ENCODE measurements at regions not wholly inside any gene's neighbourhood (a gene's known extent, or its start where the extent isn't known, plus 50 kb on each side); places are given as distances from the start of the nearest gene placed in this dataset.

- no peak for DNase-seq (ENCODE audit: low spot score)
- in situ Hi-C loops (cut with HindIII; ENCODE audit: low sequenced_read_pairs) = no loop called here
Observed at GRCh38 chr4:16384576-16384975, 158.3 kb upstream of the TAPT1 start.

- no peak for DNase-seq (ENCODE audit: low spot score)
- in situ Hi-C loops (cut with HindIII; ENCODE audit: low sequenced_read_pairs) = no loop called here
Observed at GRCh38 chr4:16382571-16382970, 156.3 kb upstream of the TAPT1 start.

- in situ Hi-C loops (cut with HindIII; ENCODE audit: low sequenced_read_pairs) = no loop called here
- DNase-seq (ENCODE audit: low spot score) = no peak
Observed at GRCh38 chr4:16377887-16378286, 151.6 kb upstream of the TAPT1 start.

GRCh38 chr4:16365036-16365569 lies 138.8 kb upstream of the TAPT1 start:
- DNase-seq (ENCODE audit: low spot score) = no peak
- in situ Hi-C loops (cut with HindIII; ENCODE audit: low sequenced_read_pairs) = no loop called here

GRCh38 chr4:16360694-16361262 lies 134.5 kb upstream of the TAPT1 start:
- in situ Hi-C loops (cut with HindIII; ENCODE audit: low sequenced_read_pairs) = no loop called here
- DNase-seq (ENCODE audit: low spot score) = no peak

GRCh38 chr4:16353165-16353564 lies 126.9 kb upstream of the TAPT1 start:
- no peak for DNase-seq (ENCODE audit: low spot score)
- in situ Hi-C loops (cut with HindIII; ENCODE audit: low sequenced_read_pairs) = no loop called here

- DNase-seq (ENCODE audit: low spot score) = no peak
- in situ Hi-C loops (cut with HindIII; ENCODE audit: low sequenced_read_pairs) = no loop called here
Observed at GRCh38 chr4:16351161-16351560, 124.9 kb upstream of the TAPT1 start.

- DNase-seq (ENCODE audit: low spot score) = no peak
- in situ Hi-C loops (cut with HindIII; ENCODE audit: low sequenced_read_pairs) = no loop called here
Observed at GRCh38 chr4:16344853-16345252, 118.6 kb upstream of the TAPT1 start.

- DNase-seq (ENCODE audit: low spot score) = no peak
- in situ Hi-C loops (cut with HindIII; ENCODE audit: low sequenced_read_pairs) = no loop called here
Observed at GRCh38 chr4:16337936-16338335, 111.7 kb upstream of the TAPT1 start.

- no peak for DNase-seq (ENCODE audit: low spot score)
- in situ Hi-C loops (cut with HindIII; ENCODE audit: low sequenced_read_pairs) = no loop called here
Observed at GRCh38 chr4:16334601-16335000, 108.3 kb upstream of the TAPT1 start.

- in situ Hi-C loops (cut with HindIII; ENCODE audit: low sequenced_read_pairs) = no loop called here
- no peak for DNase-seq (ENCODE audit: low spot score)
Observed at GRCh38 chr4:16329797-16330134, 103.5 kb upstream of the TAPT1 start.

- in situ Hi-C loops (cut with HindIII; ENCODE audit: low sequenced_read_pairs) = no loop called here
- no peak for DNase-seq (ENCODE audit: low spot score)
Observed at GRCh38 chr4:16329125-16329796, 103.0 kb upstream of the TAPT1 start.

- in situ Hi-C loops (cut with HindIII; ENCODE audit: low sequenced_read_pairs) = no loop called here
- no peak for DNase-seq (ENCODE audit: low spot score)
Observed at GRCh38 chr4:16322183-16322582, 95.9 kb upstream of the TAPT1 start.

GRCh38 chr4:16315456-16315855 lies 89.2 kb upstream of the TAPT1 start:
- DNase-seq (ENCODE audit: low spot score) = no peak
- in situ Hi-C loops (cut with HindIII; ENCODE audit: low sequenced_read_pairs) = no loop called here

GRCh38 chr4:16310606-16311005 lies 84.3 kb upstream of the TAPT1 start:
- in situ Hi-C loops (cut with HindIII; ENCODE audit: low sequenced_read_pairs) = no loop called here
- no peak for DNase-seq (ENCODE audit: low spot score)

GRCh38 chr4:16302648-16303047 lies 76.4 kb upstream of the TAPT1 start:
- in situ Hi-C loops (cut with HindIII; ENCODE audit: low sequenced_read_pairs) = no loop called here
- no peak for DNase-seq (ENCODE audit: low spot score)

- DNase-seq (ENCODE audit: low spot score) = no peak
- in situ Hi-C loops (cut with HindIII; ENCODE audit: low sequenced_read_pairs) = no loop called here
Observed at GRCh38 chr4:16297003-16297402, 70.7 kb upstream of the TAPT1 start.

- no peak for DNase-seq (ENCODE audit: low spot score)
- in situ Hi-C loops (cut with HindIII; ENCODE audit: low sequenced_read_pairs) = no loop called here
Observed at GRCh38 chr4:16294455-16294854, 68.2 kb upstream of the TAPT1 start.

GRCh38 chr4:16293210-16293838 lies 67.1 kb upstream of the TAPT1 start:
- in situ Hi-C loops (cut with HindIII; ENCODE audit: low sequenced_read_pairs) = no loop called here
- no peak for DNase-seq (ENCODE audit: low spot score)

- in situ Hi-C loops (cut with HindIII; ENCODE audit: low sequenced_read_pairs) = no loop called here
- DNase-seq (ENCODE audit: low spot score) = no peak
Observed at GRCh38 chr4:16292585-16292984, 66.3 kb upstream of the TAPT1 start.

Data from G401 (cell line).